ENCODE measurements at regions not wholly inside any gene's neighbourhood (a gene's known extent, or its start where the extent isn't known, plus 50 kb on each side); places are given as distances from the start of the nearest gene placed in this dataset.

DNA sequence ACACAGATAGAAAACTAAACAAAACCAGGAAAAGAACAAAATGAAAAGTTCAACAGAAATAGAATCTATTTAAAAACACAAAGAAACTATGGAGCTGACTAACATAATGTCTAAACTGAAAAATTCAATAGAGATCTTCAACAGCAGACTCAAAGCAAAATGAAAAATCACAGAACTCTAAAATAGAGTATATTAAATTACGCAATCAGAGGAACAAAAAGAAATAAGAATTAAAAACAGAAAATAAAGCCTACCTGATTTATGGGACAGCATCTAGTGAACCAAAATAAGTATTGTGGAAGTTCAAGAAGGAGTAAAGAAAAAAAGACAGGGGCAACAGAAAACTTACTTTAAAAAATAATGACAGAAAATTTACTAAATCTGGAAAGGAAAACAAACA, 152.1 kb upstream of the GALNT5 start:
- H3K36me3 ChIP-seq (ENCODE audit: control insufficient read depth, insufficient read depth, low read length) = no peaks in the 10 kb centered on the region
- BruUV-seq (replicated peaks) = no TSS peak
- no peak overlapping the region for H3K27ac ChIP-seq (ENCODE audit: low read length)
- no peaks in the 10 kb centered on the region for H3K27me3 ChIP-seq (ENCODE audit: control insufficient read depth, insufficient read depth, low read length)
- no peak for TF ChIP-seq CTCF (IDR thresholded peaks at IDR 0.05)
- TF ChIP-seq, protein P1, sequence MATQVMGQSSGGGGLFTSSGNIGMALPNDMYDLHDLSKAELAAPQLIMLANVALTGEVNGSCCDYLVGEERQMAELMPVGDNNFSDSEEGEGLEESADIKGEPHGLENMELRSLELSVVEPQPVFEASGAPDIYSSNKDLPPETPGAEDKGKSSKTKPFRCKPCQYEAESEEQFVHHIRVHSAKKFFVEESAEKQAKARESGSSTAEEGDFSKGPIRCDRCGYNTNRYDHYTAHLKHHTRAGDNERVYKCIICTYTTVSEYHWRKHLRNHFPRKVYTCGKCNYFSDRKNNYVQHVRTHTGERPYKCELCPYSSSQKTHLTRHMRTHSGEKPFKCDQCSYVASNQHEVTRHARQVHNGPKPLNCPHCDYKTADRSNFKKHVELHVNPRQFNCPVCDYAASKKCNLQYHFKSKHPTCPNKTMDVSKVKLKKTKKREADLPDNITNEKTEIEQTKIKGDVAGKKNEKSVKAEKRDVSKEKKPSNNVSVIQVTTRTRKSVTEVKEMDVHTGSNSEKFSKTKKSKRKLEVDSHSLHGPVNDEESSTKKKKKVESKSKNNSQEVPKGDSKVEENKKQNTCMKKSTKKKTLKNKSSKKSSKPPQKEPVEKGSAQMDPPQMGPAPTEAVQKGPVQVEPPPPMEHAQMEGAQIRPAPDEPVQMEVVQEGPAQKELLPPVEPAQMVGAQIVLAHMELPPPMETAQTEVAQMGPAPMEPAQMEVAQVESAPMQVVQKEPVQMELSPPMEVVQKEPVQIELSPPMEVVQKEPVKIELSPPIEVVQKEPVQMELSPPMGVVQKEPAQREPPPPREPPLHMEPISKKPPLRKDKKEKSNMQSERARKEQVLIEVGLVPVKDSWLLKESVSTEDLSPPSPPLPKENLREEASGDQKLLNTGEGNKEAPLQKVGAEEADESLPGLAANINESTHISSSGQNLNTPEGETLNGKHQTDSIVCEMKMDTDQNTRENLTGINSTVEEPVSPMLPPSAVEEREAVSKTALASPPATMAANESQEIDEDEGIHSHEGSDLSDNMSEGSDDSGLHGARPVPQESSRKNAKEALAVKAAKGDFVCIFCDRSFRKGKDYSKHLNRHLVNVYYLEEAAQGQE (IDR thresholded peaks at IDR 0.05; ENCODE audit: insufficient read depth in 1 of 2, low read depth in 2 of 2, low read length in 1 of 2) = no peak
- no peak for TF ChIP-seq SIN3A (IDR thresholded peaks at IDR 0.05; ENCODE audit: borderline replicate concordance, insufficient read depth, low read depth, low read length)
- TF ChIP-seq POLR2AphosphoS5 (IDR thresholded peaks at IDR 0.05; ENCODE audit: low read depth, low read length) = no peak
- TF ChIP-seq TCF7L2 (IDR thresholded peaks at IDR 0.05; ENCODE audit: low read depth, low read length) = no peak
- ATAC-seq (no peak), DNase-seq (ENCODE audit: low read depth, low spot score) (no peak)
- intact Hi-C loops (cut with micrococcal nuclease; ENCODE audit: unreplicated experiment) = no loop called here
- no peaks in the 10 kb centered on the region for H3K4me1 ChIP-seq (ENCODE audit: control insufficient read depth, insufficient read depth, low read length)
- no peak overlapping the region for H3K4me3 ChIP-seq (ENCODE audit: low read depth in 2 of 2, low read length in 2 of 2)
- in situ Hi-C loops (cut with HindIII; ENCODE audit: low pct_unique_long_range_greater_than_20kb, low sequenced_read_pairs) = no loop called here
- no peaks in the 10 kb centered on the region for H3K9me3 ChIP-seq (ENCODE audit: control insufficient read depth, insufficient read depth, low read depth, low read length)
- ChIA-PET CTCF (no interaction called here), POLR2A (no interaction called here)

DNA sequence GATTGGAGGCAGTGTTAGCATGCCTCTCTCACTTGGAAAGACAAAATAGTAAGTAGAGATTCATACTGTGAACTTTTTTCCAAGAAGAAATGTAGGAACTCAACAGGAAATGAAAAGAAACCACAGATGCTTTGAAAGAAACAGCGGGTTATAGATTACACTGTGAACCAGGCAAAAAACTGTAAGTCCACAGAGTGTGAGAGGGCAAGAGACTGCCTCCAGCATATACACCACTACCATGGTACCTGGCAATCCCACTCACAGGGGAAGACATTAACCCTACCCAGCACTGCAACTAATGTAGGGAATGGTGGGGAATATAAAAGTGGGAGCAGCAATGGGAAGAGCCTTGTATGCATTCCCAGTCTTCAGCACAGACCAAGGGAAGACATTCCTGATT, 150.6 kb upstream of the GALNT5 start:
- TF ChIP-seq SIN3A (IDR thresholded peaks at IDR 0.05; ENCODE audit: borderline replicate concordance, insufficient read depth, low read depth, low read length) (no peak), POLR2AphosphoS5 (IDR thresholded peaks at IDR 0.05; ENCODE audit: low read depth, low read length) (no peak), CTCF (IDR thresholded peaks at IDR 0.05) (no peak), TCF7L2 (IDR thresholded peaks at IDR 0.05; ENCODE audit: low read depth, low read length) (no peak)
- TF ChIP-seq, protein P1 (IDR thresholded peaks at IDR 0.05; ENCODE audit: insufficient read depth in 1 of 2, low read depth in 2 of 2, low read length in 1 of 2) = no peak

More for the DNA sequence above, 150.6 kb upstream of the GALNT5 start:
- ChIA-PET CTCF (no interaction called here), POLR2A (no interaction called here)
- Histone ChIP-seq H3K27ac (ENCODE audit: low read length) (no peak overlapping the region), H3K36me3 (ENCODE audit: control insufficient read depth, insufficient read depth, low read length) (no peaks in the 10 kb centered on the region), H3K9me3 (ENCODE audit: control insufficient read depth, insufficient read depth, low read depth, low read length) (no peaks in the 10 kb centered on the region), H3K4me1 (ENCODE audit: control insufficient read depth, insufficient read depth, low read length) (no peaks in the 10 kb centered on the region), H3K4me3 (ENCODE audit: low read depth in 2 of 2, low read length in 2 of 2) (no peak overlapping the region), H3K27me3 (ENCODE audit: control insufficient read depth, insufficient read depth, low read length) (no peaks in the 10 kb centered on the region)
- in situ Hi-C loops (cut with HindIII; ENCODE audit: low pct_unique_long_range_greater_than_20kb, low sequenced_read_pairs) = no loop called here
- intact Hi-C loops (cut with micrococcal nuclease; ENCODE audit: unreplicated experiment) = no loop called here
- no TSS peak for BruUV-seq (replicated peaks)
- ATAC-seq (no peak), DNase-seq (ENCODE audit: low read depth, low spot score) (no peak)
